ENCODE measurements at regions not wholly inside any gene's neighbourhood (a gene's known extent, or its start where the extent isn't known, plus 50 kb on each side); places are given as distances from the start of the nearest gene placed in this dataset.
"Not testable (repeated sequence)": the region's sequence is repeated elsewhere in the genome, so short reads cannot be mapped to it uniquely, and the experiment has no call there.

DNA sequence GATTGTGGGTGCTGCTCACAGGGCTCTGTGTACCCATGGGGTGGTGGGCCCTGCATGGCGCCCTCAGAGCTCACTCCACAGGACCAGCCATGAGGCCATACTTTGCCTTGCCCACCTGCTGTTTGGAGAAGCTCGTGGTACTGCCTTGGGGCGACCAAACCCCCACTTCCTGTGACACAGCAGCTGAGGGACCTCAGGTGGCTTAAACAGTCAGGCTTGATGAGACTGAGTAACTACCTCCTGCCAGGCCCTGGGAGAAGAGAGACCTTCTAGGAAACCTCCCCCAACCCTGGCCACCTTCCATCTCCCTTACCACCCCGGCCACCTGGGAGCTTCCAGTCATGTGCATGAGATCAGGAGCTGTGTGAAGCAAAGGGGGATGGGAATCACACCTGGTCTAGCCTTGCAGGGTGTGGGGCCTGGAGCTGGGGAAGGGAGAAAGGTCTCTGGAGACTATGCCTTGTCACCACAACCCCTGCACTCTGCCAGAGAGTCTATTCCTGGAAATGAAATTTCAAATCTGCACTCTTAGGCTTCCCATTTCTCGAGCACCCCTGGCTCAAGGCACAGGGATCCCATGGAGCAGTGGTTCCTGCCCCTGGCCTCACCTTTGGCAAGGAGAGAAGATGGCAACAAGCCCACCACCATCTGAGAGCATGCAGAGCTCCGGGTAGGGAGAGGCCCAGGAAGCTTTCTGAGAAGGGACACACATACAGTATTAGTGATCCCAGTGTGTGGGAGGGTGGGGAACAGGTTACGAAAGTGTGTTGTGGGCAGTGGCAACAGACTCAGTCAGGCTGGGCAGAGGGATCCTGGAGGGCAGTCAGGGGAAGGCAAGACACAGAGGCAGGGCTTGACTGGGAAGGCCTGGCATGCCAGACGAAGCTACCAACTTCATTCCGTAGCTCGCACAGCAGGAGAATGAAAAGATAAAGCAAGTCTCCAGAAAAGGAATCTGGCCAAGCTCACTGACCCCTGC, 125.0 kb downstream of the URI1 start:
- TF ChIP-seq, protein P1, sequence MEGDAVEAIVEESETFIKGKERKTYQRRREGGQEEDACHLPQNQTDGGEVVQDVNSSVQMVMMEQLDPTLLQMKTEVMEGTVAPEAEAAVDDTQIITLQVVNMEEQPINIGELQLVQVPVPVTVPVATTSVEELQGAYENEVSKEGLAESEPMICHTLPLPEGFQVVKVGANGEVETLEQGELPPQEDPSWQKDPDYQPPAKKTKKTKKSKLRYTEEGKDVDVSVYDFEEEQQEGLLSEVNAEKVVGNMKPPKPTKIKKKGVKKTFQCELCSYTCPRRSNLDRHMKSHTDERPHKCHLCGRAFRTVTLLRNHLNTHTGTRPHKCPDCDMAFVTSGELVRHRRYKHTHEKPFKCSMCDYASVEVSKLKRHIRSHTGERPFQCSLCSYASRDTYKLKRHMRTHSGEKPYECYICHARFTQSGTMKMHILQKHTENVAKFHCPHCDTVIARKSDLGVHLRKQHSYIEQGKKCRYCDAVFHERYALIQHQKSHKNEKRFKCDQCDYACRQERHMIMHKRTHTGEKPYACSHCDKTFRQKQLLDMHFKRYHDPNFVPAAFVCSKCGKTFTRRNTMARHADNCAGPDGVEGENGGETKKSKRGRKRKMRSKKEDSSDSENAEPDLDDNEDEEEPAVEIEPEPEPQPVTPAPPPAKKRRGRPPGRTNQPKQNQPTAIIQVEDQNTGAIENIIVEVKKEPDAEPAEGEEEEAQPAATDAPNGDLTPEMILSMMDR (IDR thresholded peaks at IDR 0.05): no peak
- ATAC-seq (ENCODE audit: low FRiP score) (no peak), DNase-seq (ENCODE audit: low spot score) (no peak)

DNA sequence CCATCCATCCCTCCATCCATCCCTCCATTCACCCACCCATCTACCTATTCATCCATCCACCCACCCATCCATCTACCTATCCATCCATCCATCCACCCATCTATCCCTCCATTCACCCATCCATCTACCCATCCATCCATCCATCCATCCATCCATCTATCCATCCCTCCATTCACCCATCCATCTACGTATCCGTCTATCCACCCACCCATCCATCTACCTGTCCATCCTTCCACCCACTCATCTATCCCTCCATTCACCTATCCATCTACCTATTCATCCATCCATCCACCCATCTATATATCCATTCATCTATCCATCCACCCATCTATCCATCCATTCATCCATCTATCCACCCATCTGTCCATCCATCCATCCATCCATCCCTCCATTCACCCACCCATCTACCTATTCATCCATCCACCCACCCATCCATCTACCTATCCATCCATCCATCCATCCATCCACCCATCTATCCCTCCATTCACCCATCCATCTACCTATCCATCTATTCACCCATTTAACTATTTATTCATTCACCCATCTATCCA, 126.0 kb downstream of the URI1 start:
- DNase-seq (ENCODE audit: low spot score); ATAC-seq (ENCODE audit: low FRiP score): not testable (repeated sequence)

DNA sequence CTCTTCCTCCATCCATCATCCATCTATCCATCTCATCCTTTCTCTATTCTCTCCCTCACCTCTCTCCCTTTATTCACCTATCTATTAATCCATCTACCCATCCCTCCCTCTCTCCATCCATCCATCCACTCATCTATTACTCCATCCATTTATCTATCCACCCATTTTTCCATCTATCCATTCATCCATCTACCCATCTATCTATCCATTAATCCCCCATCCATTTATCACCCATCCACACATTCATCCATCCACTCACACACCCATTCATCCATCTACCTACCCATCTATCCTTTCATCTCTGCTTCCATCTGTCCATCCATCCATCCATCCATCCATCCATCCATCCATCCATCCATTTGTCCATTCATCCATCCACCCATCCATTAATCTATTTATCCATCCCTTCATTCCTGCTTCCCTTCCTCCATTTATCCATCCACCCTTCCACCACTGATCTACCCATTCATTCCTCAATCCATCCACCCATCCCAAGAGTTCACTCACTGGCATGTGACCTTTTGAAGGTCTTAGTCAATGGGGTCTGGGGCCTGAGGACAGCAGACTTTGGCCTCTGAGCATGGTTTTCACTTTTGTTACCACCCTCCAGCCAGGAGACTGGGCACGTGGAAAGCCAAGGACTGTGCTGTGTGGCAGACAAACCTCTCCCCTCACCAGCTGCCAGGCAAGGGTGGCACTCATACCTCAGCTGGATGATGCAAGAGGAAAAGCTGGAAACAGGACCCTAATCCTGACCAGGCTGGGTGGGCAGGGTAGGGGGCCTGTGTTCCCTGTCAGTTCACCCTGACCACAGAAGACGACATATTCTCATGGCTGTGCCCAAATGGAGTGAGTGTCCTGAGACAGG, 126.7 kb downstream of the URI1 start:
- no peak for ATAC-seq (ENCODE audit: low FRiP score)
- DNase-seq (ENCODE audit: low spot score): no peak
- TF ChIP-seq, protein P1 (IDR thresholded peaks at IDR 0.05): no peak

DNA sequence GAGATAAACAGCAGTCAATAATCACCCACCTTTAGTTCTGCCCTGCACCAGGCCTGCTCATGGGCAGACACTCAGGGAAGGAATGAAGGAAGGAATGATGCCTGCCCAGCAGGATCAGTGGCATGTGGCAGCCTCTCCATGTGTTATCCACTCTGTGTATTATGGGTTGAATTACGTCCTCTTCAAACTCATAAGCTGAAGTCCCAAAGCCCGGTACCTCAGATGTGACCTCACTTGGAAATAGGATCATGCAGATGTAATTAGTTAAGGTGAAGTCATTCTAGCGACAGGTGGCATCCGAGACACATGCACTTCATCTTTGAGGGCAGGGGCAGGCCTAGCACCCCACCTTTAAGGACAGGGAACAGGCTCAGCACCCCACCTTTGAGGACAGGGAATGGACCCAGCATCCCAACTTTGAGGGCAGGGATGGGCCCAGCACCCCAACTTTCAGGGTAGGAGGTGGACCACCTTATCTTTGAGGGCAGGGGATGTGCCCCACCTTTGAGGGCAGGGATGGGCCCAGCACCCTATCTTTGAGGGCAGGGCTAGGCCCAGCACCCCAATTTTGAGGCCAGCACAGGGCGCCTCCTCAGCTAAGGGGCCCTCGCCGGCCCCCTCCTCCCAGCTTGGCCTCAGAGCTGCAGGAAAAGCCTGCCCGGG, 127.6 kb downstream of the URI1 start:
- no peak for ATAC-seq (ENCODE audit: low FRiP score)
- no peak for DNase-seq (ENCODE audit: low spot score)

DNA sequence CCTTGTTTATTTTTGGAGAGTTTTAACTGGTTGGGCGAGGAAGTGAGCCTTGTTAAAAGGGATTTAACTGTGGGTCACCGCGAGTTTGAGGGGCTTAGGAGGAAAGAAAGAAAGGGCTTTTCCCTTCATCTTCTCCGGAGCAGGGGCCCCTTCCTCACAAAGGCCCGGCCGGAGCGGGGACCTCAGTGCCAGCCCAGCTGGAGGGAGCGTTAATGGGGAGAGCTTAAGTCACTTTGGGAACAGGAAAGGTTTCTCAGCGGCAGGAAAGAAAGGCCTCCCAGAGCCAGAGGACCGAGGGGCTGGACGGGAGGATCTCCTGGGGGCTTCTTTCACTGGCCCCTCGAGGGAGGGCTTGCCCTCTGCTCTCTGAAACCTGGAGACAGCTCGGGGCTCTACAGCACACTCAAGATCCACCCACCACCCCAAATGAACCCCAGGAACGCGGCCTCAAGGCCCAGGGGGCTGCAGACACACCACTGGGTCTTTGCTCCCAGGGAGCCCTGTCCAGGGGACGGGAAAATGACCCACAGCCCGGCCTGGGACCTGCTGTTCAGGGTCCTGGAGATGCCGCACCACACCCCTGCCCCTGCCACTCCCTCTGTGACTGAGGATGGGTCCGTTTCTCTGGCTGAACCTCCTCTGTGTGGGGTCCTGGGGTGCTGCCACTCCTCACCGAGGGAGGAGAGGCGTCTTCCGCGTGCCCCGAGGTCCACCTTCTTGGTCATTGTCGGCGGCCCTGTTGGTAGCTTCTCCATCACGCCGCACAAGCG, 128.3 kb downstream of the URI1 start:
- ATAC-seq (ENCODE audit: low FRiP score) (no peak), DNase-seq (ENCODE audit: low spot score) (peak; percentile 16)
- TF ChIP-seq, protein P1 (IDR thresholded peaks at IDR 0.05): no peak

More for the DNA sequence above, 127.6 kb downstream of the URI1 start:
- TF ChIP-seq, protein P1 (IDR thresholded peaks at IDR 0.05): no peak

DNA sequence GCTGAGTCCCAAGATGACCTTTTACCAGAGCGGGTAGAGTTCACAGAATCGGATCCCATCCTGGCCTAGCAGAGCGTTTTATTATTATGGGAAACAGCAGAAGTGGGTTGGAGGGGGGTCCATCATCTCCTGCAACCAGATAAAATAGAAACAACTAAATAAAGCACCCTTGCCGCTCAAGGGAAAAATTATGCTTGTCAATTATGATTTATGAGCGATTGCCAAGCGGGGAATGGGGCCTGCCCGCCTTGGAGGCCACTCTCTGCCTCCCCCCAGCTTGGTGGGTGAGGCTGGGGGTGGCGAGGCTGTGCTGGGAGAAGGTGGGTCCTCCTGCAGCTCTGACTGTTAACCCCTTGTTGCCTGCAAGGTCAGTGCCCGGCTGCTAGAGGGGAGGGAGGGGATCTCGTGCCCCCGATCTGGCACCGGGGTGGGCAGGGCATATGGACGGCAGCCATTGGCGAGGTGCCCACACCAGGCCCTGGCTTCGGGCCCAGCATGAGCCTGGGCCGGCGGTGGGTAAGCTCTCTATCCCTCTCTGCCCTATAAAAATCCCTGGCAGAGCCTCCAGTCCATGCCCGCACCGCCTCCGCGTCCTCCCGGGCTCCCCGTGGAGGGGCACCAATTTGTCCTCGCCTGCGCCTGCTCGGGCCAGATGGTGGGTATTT, 129.1 kb downstream of the URI1 start:
- TF ChIP-seq, protein P1 (IDR thresholded peaks at IDR 0.05): no peak
- ATAC-seq (ENCODE audit: low FRiP score) (no peak), DNase-seq (ENCODE audit: low spot score) (no peak)

Measured in omental fat pad (tissue), 3 donors.